HFFc6 (cell line): ENCODE measurements at regions not wholly inside any gene's neighbourhood (a gene's known extent, or its start where the extent isn't known, plus 50 kb on each side); places are given as distances from the start of the nearest gene placed in this dataset.

Experiments used
- DNase-seq: peaks from one replicate; pipeline ENCODE4 v3.0.0-alpha.2; 2018
- H3K27ac Mint-ChIP-seq: 2 replicates; pipeline ENCODE4 v1.8.0; 2020; ENCODE audit warnings: mild to moderate bottlenecking, mixed read lengths
- H3K27me3 Mint-ChIP-seq: 2 replicates; pipeline ENCODE4 v1.8.0; 2021; ENCODE audit warnings: mild to moderate bottlenecking, moderate library complexity, mixed read lengths; ENCODE audit not compliant: insufficient read depth
- H3K36me3 Mint-ChIP-seq: 2 replicates; pipeline ENCODE4 v1.8.0; 2021; ENCODE audit warnings: low read depth, mixed read lengths
- H3K4me1 Mint-ChIP-seq: 2 replicates; pipeline ENCODE4 v1.8.0; 2020; ENCODE audit warnings: low read depth, mixed read lengths
- H3K4me3 Mint-ChIP-seq: 2 replicates; pipeline ENCODE4 v1.8.0; 2020; ENCODE audit warnings: mild to moderate bottlenecking, moderate library complexity, mixed read lengths
- H3K9me3 Mint-ChIP-seq: 2 replicates; pipeline ENCODE4 v1.8.0; 2020; ENCODE audit warnings: mild to moderate bottlenecking, mixed read lengths
- CTCF ChIP-seq: fragments of 200-600 bp; sonication (generic); IDR thresholded peaks from 2 replicates; pipeline ENCODE4 v1.5.0; 2021; ENCODE audit warnings: antibody characterized with exemption, mild to moderate bottlenecking

DNA sequence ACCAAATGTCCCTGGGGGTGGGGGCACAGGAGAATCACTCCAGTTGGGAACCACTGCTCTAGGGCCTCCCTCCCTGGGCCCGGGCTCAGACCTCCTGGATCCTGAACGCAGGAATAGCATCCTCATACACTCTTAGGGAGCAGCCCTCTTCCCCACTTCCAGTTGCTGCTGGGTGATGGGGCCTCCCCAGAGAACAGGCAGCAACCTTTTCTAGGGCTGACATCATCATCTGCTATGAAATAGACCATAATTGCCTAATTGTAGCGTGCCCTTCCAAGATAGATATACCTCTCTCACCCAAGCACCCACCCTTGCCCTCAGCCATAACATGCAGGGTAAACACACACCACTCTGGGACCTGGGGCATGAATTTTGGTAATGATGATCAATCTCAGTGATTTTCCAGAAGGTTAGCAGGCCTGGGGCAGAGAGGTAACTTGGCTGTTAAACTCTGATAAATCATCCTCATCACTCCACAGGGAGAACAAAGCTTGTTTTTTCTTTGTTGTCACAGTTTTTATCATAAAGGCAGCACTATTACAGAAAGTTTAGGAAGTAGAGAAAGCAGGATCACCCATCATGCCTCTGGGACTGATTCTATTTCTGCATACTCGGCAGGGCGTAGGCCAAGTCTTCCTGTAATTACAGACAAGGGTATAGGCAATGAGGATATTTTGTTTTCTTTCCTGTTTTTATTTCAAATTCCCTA lies 88.3 kb upstream of the PRDM11 start:
- no peak overlapping the region for H3K4me3 Mint-ChIP-seq
- no peaks in the 10 kb centered on the region for H3K9me3 Mint-ChIP-seq
- no peaks in the 10 kb centered on the region for H3K4me1 Mint-ChIP-seq
- no peak for DNase-seq
- H3K27me3 Mint-ChIP-seq = peaks cover 35% of the 10 kb centered on the region
- no peak for TF ChIP-seq CTCF
- H3K36me3 Mint-ChIP-seq = no peaks in the 10 kb centered on the region
- no peak overlapping the region for H3K27ac Mint-ChIP-seq

DNA sequence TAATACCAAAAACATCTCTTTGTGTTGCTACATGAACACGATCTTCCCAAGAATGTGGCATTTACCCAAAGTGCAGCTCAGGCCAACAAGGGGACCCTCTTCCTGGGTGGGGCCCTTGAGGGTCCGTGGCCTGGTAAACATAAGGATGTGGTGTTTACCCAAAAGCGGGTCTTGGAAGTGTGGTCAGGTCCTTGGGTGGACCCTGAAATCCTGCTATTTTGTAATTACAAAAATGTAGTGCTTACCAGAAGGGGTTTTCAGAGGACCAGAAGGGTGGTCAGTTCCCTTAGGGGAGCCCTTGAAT lies 87.8 kb upstream of the PRDM11 start:
- no peak overlapping the region for H3K27ac Mint-ChIP-seq
- TF ChIP-seq CTCF = no peak
- no peaks in the 10 kb centered on the region for H3K36me3 Mint-ChIP-seq
- no peaks in the 10 kb centered on the region for H3K4me1 Mint-ChIP-seq
- H3K27me3 Mint-ChIP-seq = peaks cover 33% of the 10 kb centered on the region
- no peaks in the 10 kb centered on the region; the same call in 1 of the 2 replicates for H3K9me3 Mint-ChIP-seq
- no peak overlapping the region for H3K4me3 Mint-ChIP-seq
- no peak for DNase-seq

DNA sequence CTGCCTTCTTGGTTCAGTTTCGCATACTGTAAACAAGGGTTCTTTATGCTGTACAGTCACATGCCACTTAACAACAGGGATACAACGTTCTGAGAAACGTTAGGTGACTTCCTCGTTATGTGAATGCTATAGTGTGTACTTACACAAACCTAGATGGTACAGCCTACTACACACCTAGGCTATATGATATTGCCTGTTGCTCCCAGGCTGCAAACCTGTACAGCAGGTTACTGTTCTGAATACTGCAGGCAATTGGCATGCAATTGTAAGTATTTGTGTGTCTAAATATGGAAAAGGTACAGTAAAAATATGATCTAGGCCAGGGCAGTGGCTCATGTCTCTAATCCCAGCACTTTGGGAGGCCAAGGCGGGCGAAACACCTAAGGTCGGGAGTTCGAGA lies 85.7 kb upstream of the PRDM11 start:
- Mint-ChIP-seq H3K36me3 (no peaks in the 10 kb centered on the region), H3K4me3 (no peak overlapping the region), H3K27me3 (peaks cover 23% of the 10 kb centered on the region), H3K27ac (no peak overlapping the region), H3K9me3 (no peaks in the 10 kb centered on the region; the same call in 1 of the 2 replicates), H3K4me1 (no peaks in the 10 kb centered on the region)
- DNase-seq = no peak
- no peak for TF ChIP-seq CTCF

DNA sequence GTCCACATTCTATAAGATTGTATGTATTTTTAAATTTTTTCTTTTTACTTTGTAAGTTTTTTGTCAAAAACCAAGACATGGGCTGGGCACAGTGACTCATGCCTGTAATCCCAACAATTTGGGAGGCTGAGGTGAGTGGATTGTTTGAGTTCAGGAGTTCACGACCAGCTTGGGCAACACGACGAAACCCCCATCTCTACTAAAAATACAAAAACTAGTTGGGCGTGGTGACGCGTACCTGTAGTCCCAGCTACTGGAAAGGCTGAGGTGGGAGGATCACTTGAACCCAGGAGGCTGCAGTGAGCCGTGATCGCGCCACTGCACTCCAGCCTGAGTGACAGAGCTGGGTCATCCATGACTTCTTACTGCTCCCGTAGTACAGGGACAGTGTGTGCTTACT lies 84.8 kb upstream of the PRDM11 start:
- Mint-ChIP-seq H3K4me1 (no peaks in the 10 kb centered on the region), H3K36me3 (no peaks in the 10 kb centered on the region), H3K27me3 (peaks cover 19% of the 10 kb centered on the region), H3K9me3 (no peaks in the 10 kb centered on the region; the same call in 1 of the 2 replicates), H3K27ac (no peak overlapping the region), H3K4me3 (no peak overlapping the region)
- no peak for DNase-seq
- TF ChIP-seq CTCF = no peak

GRCh38 chr11:45062115-45062514 lies 84.3 kb upstream of the PRDM11 start:
- Mint-ChIP-seq H3K4me3 (no peak overlapping the region), H3K27ac (no peak overlapping the region), H3K36me3 (no peaks in the 10 kb centered on the region), H3K9me3 (no peaks in the 10 kb centered on the region; the same call in 1 of the 2 replicates), H3K4me1 (no peaks in the 10 kb centered on the region), H3K27me3 (peaks cover 16% of the 10 kb centered on the region)
- DNase-seq = no peak
- no peak for TF ChIP-seq CTCF
